HepG2 (cell line): ENCODE measurements at regions not wholly inside any gene's neighbourhood (a gene's known extent, or its start where the extent isn't known, plus 50 kb on each side); places are given as distances from the start of the nearest gene placed in this dataset.
A peak's percentile ranks its signal among the peaks of the same experiment; 100 is the strongest.

ENCODE experiments used
- ATAC-seq: fragments of 200-7000 bp; cut with Tn5 transposase; 3 replicates; pipeline ENCODE4 v1.9.1; 2020; ENCODE audit warnings: mild to moderate bottlenecking, moderate library complexity
- BruUV-seq: library from RNA; stranded (reverse); fragments of 400-500 nt; replicated peaks from 2 replicates; lab custom pipeline; 2021; lab: Mats Ljungman, UMichigan
- CTCF ChIA-PET: fragments of 300-600 bp; formaldehyde crosslinking; extraction: SDS; loops from one replicate; lab custom pipeline; 2021; ENCODE audit warnings: low total read pairs, inconsistent platforms, low intra/inter-chr PET ratio; lab: Yijun Ruan, JAX
- POLR2A ChIA-PET: fragments of 350-600 bp; sonication (Branson Sonifier 250); formaldehyde crosslinking; loops from one replicate; lab custom pipeline; 2020; ENCODE audit warnings: antibody characterized with exemption, inconsistent platforms; lab: Yijun Ruan, JAX
- DNase-seq: peaks from one replicate; pipeline ENCODE4 v3.0.0-alpha.2; 2015; ENCODE audit warnings: low spot score
- FAIRE-seq: peaks from 3 replicates; lab custom pipeline; 2011; peaks lifted over from hg19 to GRCh38; lab: Jason Lieb, UNC
- H2AFZ ChIP-seq: one replicate; pipeline ENCODE4 v1.6.1; 2011; ENCODE audit warnings: low read length, inconsistent platforms
- H3K27ac ChIP-seq: fragments of 300-600 bp; 3 replicates; pipeline ENCODE4 v1.8.0; 2011; ENCODE audit warnings: mixed run types, mild to moderate bottlenecking, mixed read lengths, low read length, inconsistent platforms; ENCODE audit not compliant: insufficient read depth; ENCODE audit errors: extremely low read length
- H3K27me3 ChIP-seq, 2 experiments: fragments of 200-600 bp in 1 of 2; 2 replicates in 1 of 2; 3 replicates in 1 of 2; pipeline versions ENCODE4 v1.6.0 to v1.8.0; 2011; ENCODE audit warnings: low read length in 2 of 2, mild to moderate bottlenecking in 2 of 2, moderate library complexity in 2 of 2, inconsistent platforms in 1 of 2; ENCODE audit not compliant: insufficient read depth in 2 of 2, control insufficient read depth in 1 of 2
- H3K36me3 ChIP-seq, 2 experiments: fragments of 200-600 bp in 1 of 2; replicated peaks in 1 of 2; 2 replicates in 1 of 2; 3 replicates in 1 of 2; pipeline versions ENCODE4 v1.5.1 to v1.8.0; 2011; ENCODE audit warnings: low read length in 2 of 2, inconsistent platforms in 1 of 2; ENCODE audit not compliant: insufficient read depth in 2 of 2, control insufficient read depth in 1 of 2
- H3K4me1 ChIP-seq: 2 replicates; pipeline ENCODE4 v1.5.1; 2012; ENCODE audit warnings: low read length, inconsistent platforms; ENCODE audit not compliant: insufficient read depth
- H3K4me2 ChIP-seq: 2 replicates; pipeline ENCODE4 v1.6.0; 2011; ENCODE audit warnings: low read depth, low read length, inconsistent platforms
- H3K4me3 ChIP-seq, 3 experiments: fragments of 200-600 bp in 1 of 3; sonication (generic), shearing (Covaris generic) in 1 of 3; replicated peaks in 1 of 3; 2 replicates each; pipeline ENCODE4 v1.5.1; 2011 to 2016; ENCODE audit warnings: low read length in 3 of 3, inconsistent platforms in 2 of 3, low read depth in 2 of 3, mild to moderate bottlenecking in 2 of 3, control low read depth in 1 of 3, mixed read lengths in 1 of 3; ENCODE audit not compliant: insufficient read depth in 1 of 3
- H3K79me2 ChIP-seq: one replicate; pipeline ENCODE4 v1.6.1; 2011; ENCODE audit warnings: low read length, inconsistent platforms; ENCODE audit not compliant: insufficient read depth
- H3K9ac ChIP-seq: 2 replicates; pipeline ENCODE4 v1.6.0; 2011; ENCODE audit warnings: mild to moderate bottlenecking, low read depth, low read length, inconsistent platforms; ENCODE audit not compliant: insufficient read depth
- H3K9me3 ChIP-seq: 2 replicates; pipeline ENCODE4 v1.5.1; 2012; ENCODE audit warnings: mild to moderate bottlenecking, low read length
- H4K20me1 ChIP-seq: 2 replicates; pipeline ENCODE4 v1.6.0; 2011; ENCODE audit warnings: inconsistent platforms, mild to moderate bottlenecking, low read length, moderate library complexity; ENCODE audit not compliant: insufficient read depth
- KAT8 ChIP-seq: IDR thresholded peaks from 2 replicates; pipeline ENCODE4 v1.6.1; 2016; ENCODE audit warnings: missing genetic modification reagents, missing compliant biosample characterization
- MAFF ChIP-seq: IDR thresholded peaks from 2 replicates; pipeline ENCODE4 v1.6.1; 2011; ENCODE audit warnings: low read depth, low read length, improper control_type of control experiment
- MAFK ChIP-seq, 2 experiments: IDR thresholded peaks in 1 of 2; conservative IDR thresholded peaks in 1 of 2; 2 replicates each; pipeline ENCODE4 v1.6.1; 2011; ENCODE audit warnings: improper control_type of control experiment in 2 of 2, low read length in 2 of 2
- PRDM15 ChIP-seq: sonication (generic); formaldehyde crosslinking; IDR thresholded peaks from 2 replicates; pipeline ENCODE4 v1.4.0; 2020; ENCODE audit warnings: missing genetic modification reagents
- ZEB1 ChIP-seq: IDR thresholded peaks from 2 replicates; pipeline ENCODE4 v1.6.1; 2012; ENCODE audit warnings: mild to moderate bottlenecking, low read depth, inconsistent platforms; ENCODE audit not compliant: insufficient replicate concordance
- ZNF251 ChIP-seq: sonication (generic); formaldehyde crosslinking; IDR thresholded peaks from 2 replicates; pipeline ENCODE4 v1.9.0; 2021; ENCODE audit warnings: mild to moderate bottlenecking, missing genetic modification reagents
- ZNF431 ChIP-seq: sonication (generic); formaldehyde crosslinking; IDR thresholded peaks from 2 replicates; pipeline ENCODE4 v1.9.0; 2022; ENCODE audit warnings: missing genetic modification reagents, low read depth, mild to moderate bottlenecking, borderline replicate concordance
- ZSCAN22 ChIP-seq: sonication (generic); formaldehyde crosslinking; IDR thresholded peaks from 2 replicates; pipeline ENCODE4 v1.4.0; 2020; ENCODE audit warnings: mild to moderate bottlenecking, missing genetic modification reagents
- WGBS: methylation state at CpG from one replicate; pipeline ENCODE4 v1.1.6; 2017; ENCODE audit warnings: low lambda C conversion rate; 5-methylcytosine and 5-hydroxymethylcytosine counted together
- in situ Hi-C: cut with HindIII; loops from 2 replicates; pipeline ENCODE4 v1.10.0; 2017; ENCODE audit warnings: low pct_unique_long_range_greater_than_20kb; ENCODE audit not compliant: extremely low pct_ligation_motif_present
- intact Hi-C: fragments of 100-400 bp; cut with micrococcal nuclease; formaldehyde crosslinking; loops from one replicate; pipeline ENCODE4 v1.10.0; 2022; ENCODE audit not compliant: unreplicated experiment

GRCh38 chr16:56120447-56121155, 70.7 kb upstream of the GNAO1 start:
- H2AFZ ChIP-seq, result no peak overlapping the region

More at GRCh38 chr16:56120447-56121155, 70.7 kb upstream of the GNAO1 start:
- H3K9ac ChIP-seq, result no peak overlapping the region
- H3K79me2 ChIP-seq, result no peaks in the 10 kb centered on the region
- no TSS peak for BruUV-seq
- H3K36me3 ChIP-seq, result no peaks in the 10 kb centered on the region
- no peak for FAIRE-seq
- in situ Hi-C loops, result no loop called here
- H3K4me1 ChIP-seq, result no peaks in the 10 kb centered on the region
- H4K20me1 ChIP-seq, result no peaks in the 10 kb centered on the region
- TF ChIP-seq ZNF431, result no peak
- no peak for TF ChIP-seq PRDM15
- no peak for TF ChIP-seq ZSCAN22 (CRISPR knock-in tag)
- TF ChIP-seq KAT8 (CRISPR knock-in tag), result no peak
- peak; percentile 93 for TF ChIP-seq MAFF
- no peak for TF ChIP-seq ZEB1
- no peak for TF ChIP-seq ZNF251 (CRISPR knock-in tag)
- TF ChIP-seq MAFK (conservative IDR thresholded peaks at IDR 0.05 in 1 of 2, IDR thresholded peaks at IDR 0.05 in 1 of 2; ENCODE audit: low read length in 2 of 2), result peak; percentile 93 to 95
- intact Hi-C loops, result no loop called here
- no peaks in the 10 kb centered on the region for H3K9me3 ChIP-seq
- no peak overlapping the region for H3K4me3 ChIP-seq
- no peak overlapping the region for H3K27ac ChIP-seq
- H3K27me3 ChIP-seq, result no peaks in the 10 kb centered on the region
- DNase-seq, result no peak
- ATAC-seq, result no peak
- POLR2A ChIA-PET, result no interaction called here
- 4% methylated on average over 3 of the region's 3 CpGs for WGBS
- H3K4me2 ChIP-seq, result no peak overlapping the region
- CTCF ChIA-PET, result no interaction called here
